IMR-90 (cell line): ENCODE measurements at regions not wholly inside any gene's neighbourhood (a gene's known extent, or its start where the extent isn't known, plus 50 kb on each side); places are given as distances from the start of the nearest gene placed in this dataset.

ENCODE experiments used
- BHLHE40 ChIP-seq: fragments of 150-350 bp; IDR thresholded peaks from 2 replicates; pipeline ENCODE4 v1.6.1; 2016; ENCODE audit warnings: mild to moderate bottlenecking, low read depth, low read length
- CTCF ChIP-seq: conservative IDR thresholded peaks from 2 replicates; pipeline ENCODE4 v1.5.1; 2012; ENCODE audit warnings: mild to moderate bottlenecking, low read depth, low read length, improper control_type of control experiment
- ELK1 ChIP-seq: fragments of 150-350 bp; IDR thresholded peaks from 2 replicates; pipeline ENCODE4 v1.6.1; 2016; ENCODE audit warnings: low read depth, mild to moderate bottlenecking, low read length, moderate library complexity, borderline replicate concordance
- MAFK ChIP-seq: IDR thresholded peaks from 2 replicates; pipeline ENCODE4 v1.6.1; 2012; ENCODE audit warnings: low read depth, low read length, improper control_type of control experiment
- MAZ ChIP-seq: IDR thresholded peaks from 2 replicates; pipeline ENCODE4 v1.6.1; 2012; ENCODE audit warnings: low read depth, mild to moderate bottlenecking, low read length, improper control_type of control experiment, moderate library complexity, borderline replicate concordance
- MXI1 ChIP-seq: IDR thresholded peaks from 2 replicates; pipeline ENCODE4 v1.6.1; 2012; ENCODE audit warnings: low read depth, mild to moderate bottlenecking, low read length, moderate library complexity, borderline replicate concordance
- NFE2L2 ChIP-seq: fragments of 150-350 bp; IDR thresholded peaks from 2 replicates; pipeline ENCODE4 v1.6.1; 2016; ENCODE audit warnings: low read depth, mild to moderate bottlenecking, low read length
- POLR2A ChIP-seq: IDR thresholded peaks from 2 replicates; pipeline ENCODE4 v1.6.1; 2012; ENCODE audit warnings: mild to moderate bottlenecking, low read depth, low read length
- RAD21 ChIP-seq: IDR thresholded peaks from 2 replicates; pipeline ENCODE4 v1.6.1; 2012; ENCODE audit warnings: low read length, improper control_type of control experiment
- SMC3 ChIP-seq: fragments of 150-350 bp; IDR thresholded peaks from 2 replicates; pipeline ENCODE4 v1.6.1; 2016; ENCODE audit warnings: low read depth, mild to moderate bottlenecking, antibody characterized with exemption, low read length, moderate library complexity
- TF ChIP-seq, protein P1 (sequence below): fragments of 150-350 bp; IDR thresholded peaks from 2 replicates; pipeline ENCODE4 v1.6.1; 2017; ENCODE audit warnings: mild to moderate bottlenecking, antibody characterized with exemption, low read length, low read depth

DNA sequence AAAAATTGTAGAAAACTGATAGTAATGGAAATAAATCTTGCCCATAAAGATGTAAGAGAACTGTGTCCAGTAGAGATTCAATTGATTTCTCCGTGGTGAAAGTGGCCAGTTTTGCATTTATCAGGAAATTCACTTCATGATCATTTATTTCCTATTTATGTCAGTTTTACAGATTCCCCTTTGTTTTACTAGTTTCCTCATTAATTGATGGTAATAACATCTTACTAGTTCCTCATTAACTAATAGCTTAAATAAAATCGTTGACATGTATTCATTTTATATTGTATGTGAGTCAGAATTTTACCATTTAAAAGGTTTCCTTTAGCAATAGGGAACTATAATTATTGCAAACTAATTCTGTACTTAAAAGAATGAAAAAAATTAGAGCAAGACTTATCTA, 99.8 kb upstream of the ADGRF1 start:
- TF ChIP-seq CTCF (no peak), POLR2A (no peak), BHLHE40 (no peak), ELK1 (no peak), MXI1 (no peak), RAD21 (no peak), SMC3 (no peak), MAFK (no peak), MAZ (no peak), NFE2L2 (no peak)
- TF ChIP-seq, protein P1, sequence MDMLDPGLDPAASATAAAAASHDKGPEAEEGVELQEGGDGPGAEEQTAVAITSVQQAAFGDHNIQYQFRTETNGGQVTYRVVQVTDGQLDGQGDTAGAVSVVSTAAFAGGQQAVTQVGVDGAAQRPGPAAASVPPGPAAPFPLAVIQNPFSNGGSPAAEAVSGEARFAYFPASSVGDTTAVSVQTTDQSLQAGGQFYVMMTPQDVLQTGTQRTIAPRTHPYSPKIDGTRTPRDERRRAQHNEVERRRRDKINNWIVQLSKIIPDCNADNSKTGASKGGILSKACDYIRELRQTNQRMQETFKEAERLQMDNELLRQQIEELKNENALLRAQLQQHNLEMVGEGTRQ: no peak
